ENCODE measurements at regions not wholly inside any gene's neighbourhood (a gene's known extent, or its start where the extent isn't known, plus 50 kb on each side); places are given as distances from the start of the nearest gene placed in this dataset.

DNA sequence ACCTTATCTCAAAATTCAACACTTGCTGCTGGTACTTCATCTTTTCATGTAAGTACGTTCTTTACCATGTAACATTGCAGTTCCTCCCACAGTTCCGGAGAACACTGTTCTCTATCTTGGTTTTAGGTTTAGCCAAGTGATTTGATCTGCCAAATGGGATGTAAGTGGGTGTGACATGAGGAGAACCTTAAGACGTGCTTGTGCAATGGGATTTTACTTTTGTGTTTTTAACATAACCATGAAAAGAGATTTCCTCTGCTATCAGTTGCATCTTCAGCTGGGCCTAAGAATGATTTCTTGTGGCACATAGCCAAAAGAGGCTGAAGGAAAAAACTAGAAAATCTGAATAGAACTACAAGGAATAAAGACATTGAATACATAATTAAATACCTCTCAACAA, 894.5 kb upstream of the ALCAM start:
- Histone ChIP-seq H3K4me1 (ENCODE audit: control insufficient read depth, insufficient read depth, low read length) (no peaks in the 10 kb centered on the region), H3K9ac (ENCODE audit: low read length) (no peak overlapping the region), H3K27ac (ENCODE audit: low read depth, low read length) (no peak overlapping the region), H3K27me3 (ENCODE audit: control insufficient read depth, insufficient read depth, low read length) (no peaks in the 10 kb centered on the region), H3K9me3 (ENCODE audit: control insufficient read depth, insufficient read depth, low read depth, low read length) (peaks cover 36% of the 10 kb centered on the region), H3K36me3 (ENCODE audit: control insufficient read depth, insufficient read depth, low read length) (no peaks in the 10 kb centered on the region), H3K4me3 (ENCODE audit: low read depth, low read length) (no peak overlapping the region)

DNA sequence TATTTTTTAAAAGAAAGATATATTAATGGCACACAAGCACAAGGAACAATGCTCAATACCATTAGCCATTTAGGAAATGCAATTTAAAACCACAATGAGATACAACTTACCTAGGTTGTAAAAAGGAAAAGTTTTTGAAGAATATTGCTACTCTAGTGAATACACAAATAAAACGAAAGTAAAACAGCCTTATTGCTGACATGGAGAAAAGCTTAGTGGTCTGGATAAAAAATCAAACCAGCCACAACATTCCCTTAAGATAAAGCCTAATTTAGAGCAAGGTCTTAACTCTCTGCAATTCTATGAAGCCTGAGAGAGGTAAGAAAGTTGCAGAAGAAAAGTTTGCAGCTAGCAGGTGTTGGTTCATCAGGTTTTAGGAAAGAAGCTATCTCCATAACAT, 892.7 kb upstream of the ALCAM start:
- Histone ChIP-seq H3K9me3 (ENCODE audit: control insufficient read depth, insufficient read depth, low read depth, low read length) (peaks cover 33% of the 10 kb centered on the region), H3K9ac (ENCODE audit: low read length) (no peak overlapping the region), H3K36me3 (ENCODE audit: control insufficient read depth, insufficient read depth, low read length) (no peaks in the 10 kb centered on the region), H3K27ac (ENCODE audit: low read depth, low read length) (no peak overlapping the region), H3K27me3 (ENCODE audit: control insufficient read depth, insufficient read depth, low read length) (no peaks in the 10 kb centered on the region), H3K4me1 (ENCODE audit: control insufficient read depth, insufficient read depth, low read length) (no peaks in the 10 kb centered on the region), H3K4me3 (ENCODE audit: low read depth, low read length) (no peak overlapping the region)

DNA sequence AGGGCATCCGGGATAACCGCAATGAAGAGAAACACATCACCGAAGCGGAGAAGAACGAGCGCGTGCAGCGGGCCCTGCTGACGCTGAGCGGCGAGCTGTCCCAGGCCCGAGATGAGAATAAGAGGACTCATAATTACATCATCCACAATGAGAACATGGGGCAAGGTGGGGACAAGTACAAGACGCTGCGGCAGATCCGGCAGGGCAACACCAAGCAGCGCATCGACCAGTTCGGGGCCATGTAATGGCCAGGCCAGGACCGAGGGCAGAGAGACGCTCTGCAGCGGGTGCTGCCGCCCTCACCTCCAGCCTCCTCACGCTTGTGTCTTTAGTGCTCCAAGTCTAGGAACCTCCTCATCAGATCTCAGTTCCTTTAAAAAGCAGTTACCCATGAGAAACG, 863.7 kb upstream of the ALCAM start:
- H3K27me3 ChIP-seq (ENCODE audit: control insufficient read depth, insufficient read depth, low read length): no peaks in the 10 kb centered on the region
- H3K36me3 ChIP-seq (ENCODE audit: control insufficient read depth, insufficient read depth, low read length): no peaks in the 10 kb centered on the region; the same call in 1 of the 2 replicates
- no peaks in the 10 kb centered on the region for H3K4me1 ChIP-seq (ENCODE audit: control insufficient read depth, insufficient read depth, low read length)
- peaks cover 3% of the 10 kb centered on the region; the same call in 1 of the 2 replicates for H3K9me3 ChIP-seq (ENCODE audit: control insufficient read depth, insufficient read depth, low read depth, low read length)
- no peak overlapping the region for H3K4me3 ChIP-seq (ENCODE audit: low read depth, low read length)
- no peak overlapping the region for H3K9ac ChIP-seq (ENCODE audit: low read length)
- H3K27ac ChIP-seq (ENCODE audit: low read depth, low read length): no peak overlapping the region

DNA sequence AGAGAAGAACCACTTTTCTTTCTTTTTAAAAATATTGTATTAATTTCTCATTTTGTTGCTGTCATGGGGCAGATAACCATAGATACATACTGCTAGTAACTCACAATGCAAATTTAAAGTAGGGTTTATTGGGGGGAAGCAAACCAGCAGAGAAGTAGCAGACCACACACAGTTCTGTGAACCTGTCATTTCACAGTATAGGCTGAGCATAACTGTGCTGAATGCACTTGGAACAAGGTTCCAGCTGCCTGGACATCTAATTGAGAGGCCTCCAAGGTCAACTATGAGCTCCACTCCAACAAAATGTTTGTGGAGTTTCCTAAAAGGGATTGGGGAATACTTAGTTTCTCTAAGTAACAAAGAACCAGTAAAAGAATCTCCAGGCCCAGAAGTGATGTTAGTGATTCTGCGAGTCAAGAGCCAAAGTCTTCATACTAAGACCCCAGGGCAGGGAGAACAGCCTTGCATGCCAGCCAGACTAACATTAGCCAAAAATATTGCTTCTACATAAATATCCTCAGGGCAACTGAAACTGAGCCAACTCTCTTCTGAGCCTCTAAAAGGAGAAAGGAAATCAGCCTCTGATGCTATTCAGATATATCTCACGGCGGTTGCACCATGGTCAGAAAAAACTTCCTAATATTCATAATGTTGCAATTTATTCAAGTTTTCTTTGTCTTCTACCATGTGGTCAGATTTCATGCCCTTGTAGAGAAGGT, 856.4 kb upstream of the ALCAM start:
- Histone ChIP-seq H3K9me3 (ENCODE audit: control insufficient read depth, insufficient read depth, low read depth, low read length) (no peaks in the 10 kb centered on the region; the same call in 1 of the 2 replicates), H3K9ac (ENCODE audit: low read length) (no peak overlapping the region), H3K4me3 (ENCODE audit: low read depth, low read length) (no peak overlapping the region), H3K27ac (ENCODE audit: low read depth, low read length) (no peak overlapping the region), H3K4me1 (ENCODE audit: control insufficient read depth, insufficient read depth, low read length) (peaks cover 7% of the 10 kb centered on the region; the same call in 1 of the 2 replicates), H3K27me3 (ENCODE audit: control insufficient read depth, insufficient read depth, low read length) (no peaks in the 10 kb centered on the region), H3K36me3 (ENCODE audit: control insufficient read depth, insufficient read depth, low read length) (no peaks in the 10 kb centered on the region)

DNA sequence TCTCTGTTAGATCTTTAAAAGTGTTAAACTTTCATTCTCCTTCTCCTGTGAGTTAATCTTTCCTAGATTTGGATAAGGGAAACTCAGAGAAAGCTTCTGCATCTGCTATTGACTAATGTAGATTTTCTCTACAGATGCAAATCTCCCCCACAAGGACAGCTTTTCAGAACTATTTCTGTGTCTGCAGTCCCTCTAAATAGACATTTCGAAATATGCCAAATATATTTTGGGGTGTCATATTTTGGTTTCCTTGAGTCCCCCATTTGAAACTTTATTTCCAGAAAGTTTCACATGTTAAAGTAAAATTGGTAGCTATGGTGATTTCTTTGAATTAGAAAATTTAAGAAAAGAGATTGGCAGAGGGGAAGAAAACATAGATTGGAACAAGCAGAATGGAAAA, 852.3 kb upstream of the ALCAM start:
- no peak overlapping the region for H3K9ac ChIP-seq (ENCODE audit: low read length)
- H3K9me3 ChIP-seq (ENCODE audit: control insufficient read depth, insufficient read depth, low read depth, low read length): no peaks in the 10 kb centered on the region; the same call in 1 of the 2 replicates
- H3K4me3 ChIP-seq (ENCODE audit: low read depth, low read length): no peak overlapping the region
- H3K4me1 ChIP-seq (ENCODE audit: control insufficient read depth, insufficient read depth, low read length): peaks cover 25% of the 10 kb centered on the region
- H3K36me3 ChIP-seq (ENCODE audit: control insufficient read depth, insufficient read depth, low read length): no peaks in the 10 kb centered on the region
- no peaks in the 10 kb centered on the region for H3K27me3 ChIP-seq (ENCODE audit: control insufficient read depth, insufficient read depth, low read length)
- no peak overlapping the region for H3K27ac ChIP-seq (ENCODE audit: low read depth, low read length)

DNA sequence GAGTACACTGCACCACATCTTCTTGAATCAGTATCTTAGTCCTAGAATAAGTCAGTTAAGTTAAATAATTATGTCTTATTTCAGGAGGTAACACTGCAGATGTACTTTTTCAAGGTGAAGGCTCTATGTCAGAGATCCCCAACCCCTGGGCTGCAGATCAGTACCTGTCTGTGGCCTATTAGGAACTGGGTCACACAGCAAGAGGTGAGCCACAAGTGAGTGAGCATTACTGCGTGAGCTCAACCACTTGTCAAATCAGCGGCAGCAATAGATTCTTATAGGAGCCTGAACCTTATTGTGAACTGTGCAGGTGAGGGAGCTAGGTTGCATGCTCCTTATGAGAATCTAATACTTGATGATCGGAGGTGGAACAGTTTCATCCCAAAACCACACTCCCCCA, 851.9 kb upstream of the ALCAM start:
- H3K4me1 ChIP-seq (ENCODE audit: control insufficient read depth, insufficient read depth, low read length): peaks cover 28% of the 10 kb centered on the region

DNA sequence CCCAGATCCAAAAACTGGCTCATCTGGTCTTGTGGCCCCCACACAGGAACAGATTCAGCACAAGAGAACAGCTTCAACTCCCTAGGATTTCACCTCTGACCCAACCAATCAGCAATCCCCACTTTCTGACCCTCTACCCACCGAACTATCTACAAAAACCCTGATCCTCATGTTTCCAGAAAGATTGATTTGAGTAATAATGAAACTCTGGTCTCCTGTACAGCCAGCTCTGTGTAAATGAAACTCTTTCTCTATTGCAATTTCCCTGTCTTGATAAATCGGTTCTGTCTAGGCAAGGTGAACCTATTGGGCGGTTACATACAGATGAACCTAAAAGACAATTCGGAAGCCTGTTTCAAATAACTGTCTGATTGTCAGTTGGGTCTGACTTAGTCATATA, 847.6 kb upstream of the ALCAM start:
- peaks cover 37% of the 10 kb centered on the region for H3K4me1 ChIP-seq (ENCODE audit: control insufficient read depth, insufficient read depth, low read length)
- no peaks in the 10 kb centered on the region for H3K36me3 ChIP-seq (ENCODE audit: control insufficient read depth, insufficient read depth, low read length)
- H3K9ac ChIP-seq (ENCODE audit: low read length): peak overlapping the region; percentile 58
- H3K9me3 ChIP-seq (ENCODE audit: control insufficient read depth, insufficient read depth, low read depth, low read length): peaks cover 2% of the 10 kb centered on the region; the same call in 1 of the 2 replicates
- H3K27ac ChIP-seq (ENCODE audit: low read depth, low read length): peak overlapping the region; percentile 96
- H3K27me3 ChIP-seq (ENCODE audit: control insufficient read depth, insufficient read depth, low read length): no peaks in the 10 kb centered on the region
- peak overlapping the region; percentile 39; the same call in 1 of the 2 replicates for H3K4me3 ChIP-seq (ENCODE audit: low read depth, low read length)

More for the DNA sequence above, 851.9 kb upstream of the ALCAM start:
- no peaks in the 10 kb centered on the region for H3K36me3 ChIP-seq (ENCODE audit: control insufficient read depth, insufficient read depth, low read length)
- H3K9ac ChIP-seq (ENCODE audit: low read length): no peak overlapping the region
- H3K9me3 ChIP-seq (ENCODE audit: control insufficient read depth, insufficient read depth, low read depth, low read length): no peaks in the 10 kb centered on the region; the same call in 1 of the 2 replicates
- no peak overlapping the region for H3K4me3 ChIP-seq (ENCODE audit: low read depth, low read length)
- H3K27ac ChIP-seq (ENCODE audit: low read depth, low read length): no peak overlapping the region
- H3K27me3 ChIP-seq (ENCODE audit: control insufficient read depth, insufficient read depth, low read length): no peaks in the 10 kb centered on the region

DNA sequence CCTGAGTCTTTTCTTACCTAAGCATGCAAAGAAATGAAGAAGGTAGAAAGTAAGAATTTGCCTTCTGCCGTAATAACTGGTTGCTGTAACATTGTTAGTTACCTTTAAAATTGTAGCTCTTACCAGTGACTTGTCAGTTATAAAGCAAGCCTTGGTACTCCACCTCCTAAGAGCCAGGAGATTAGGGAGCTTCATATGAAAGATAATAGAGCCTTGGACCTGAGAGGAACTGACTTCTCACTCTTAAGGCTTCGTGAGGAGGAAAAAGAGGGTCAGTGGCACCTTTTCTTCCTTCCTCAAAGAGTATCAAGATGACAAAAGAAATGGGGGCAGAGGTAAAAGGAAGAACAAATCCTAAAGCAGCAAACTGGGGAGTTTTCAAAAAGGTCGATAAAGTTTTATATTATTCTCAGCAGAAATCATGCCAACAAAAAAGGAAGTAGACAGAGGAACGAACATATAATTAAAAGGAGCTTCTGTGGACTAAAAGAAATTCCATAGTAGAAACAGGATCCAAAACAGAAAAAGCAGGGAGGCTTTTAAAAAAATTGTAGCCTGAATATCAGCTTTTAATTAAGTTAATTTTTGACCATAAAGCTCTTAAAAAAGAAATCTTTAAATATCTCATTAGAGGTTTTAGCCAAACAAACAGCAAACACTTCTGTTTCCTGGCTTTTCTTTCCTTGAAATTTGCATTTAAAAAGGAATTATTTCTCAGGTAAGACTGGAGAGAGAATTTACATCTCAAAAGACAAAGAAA, 847.1 kb upstream of the ALCAM start:
- no peaks in the 10 kb centered on the region for H3K36me3 ChIP-seq (ENCODE audit: control insufficient read depth, insufficient read depth, low read length)
- H3K27me3 ChIP-seq (ENCODE audit: control insufficient read depth, insufficient read depth, low read length): no peaks in the 10 kb centered on the region
- H3K27ac ChIP-seq (ENCODE audit: low read depth, low read length): peak overlapping the region; percentile 96
- peaks cover 2% of the 10 kb centered on the region; the same call in 1 of the 2 replicates for H3K9me3 ChIP-seq (ENCODE audit: control insufficient read depth, insufficient read depth, low read depth, low read length)
- H3K4me1 ChIP-seq (ENCODE audit: control insufficient read depth, insufficient read depth, low read length): peaks cover 33% of the 10 kb centered on the region
- H3K9ac ChIP-seq (ENCODE audit: low read length): peak overlapping the region; percentile 58
- peak overlapping the region; percentile 39 for H3K4me3 ChIP-seq (ENCODE audit: low read depth, low read length)

DNA sequence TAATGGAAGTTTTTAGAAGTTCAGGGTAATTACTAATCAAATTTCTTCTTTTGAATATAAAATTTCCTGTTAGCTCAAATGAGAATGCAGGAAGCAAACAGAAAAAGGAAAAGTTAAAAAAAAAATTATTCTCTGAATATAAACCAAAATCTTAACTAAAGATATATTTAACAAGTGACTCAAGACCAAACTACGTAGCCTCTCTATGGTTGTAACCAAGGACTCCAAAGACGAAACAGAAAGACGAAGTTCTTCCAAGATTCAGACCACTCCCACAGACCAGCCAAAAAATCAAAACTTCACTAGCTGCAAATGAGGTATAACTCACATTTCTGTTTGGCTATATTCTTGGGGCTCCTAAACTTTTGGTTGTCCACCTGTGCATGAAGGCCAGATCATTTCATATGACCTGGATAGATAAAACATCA, 846.5 kb upstream of the ALCAM start:
- peak overlapping the region; percentile 96 for H3K27ac ChIP-seq (ENCODE audit: low read depth, low read length)
- no peak overlapping the region for H3K9ac ChIP-seq (ENCODE audit: low read length)
- peaks cover 2% of the 10 kb centered on the region; the same call in 1 of the 2 replicates for H3K9me3 ChIP-seq (ENCODE audit: control insufficient read depth, insufficient read depth, low read depth, low read length)
- peak overlapping the region; percentile 39 for H3K4me3 ChIP-seq (ENCODE audit: low read depth, low read length)
- H3K36me3 ChIP-seq (ENCODE audit: control insufficient read depth, insufficient read depth, low read length): no peaks in the 10 kb centered on the region
- H3K27me3 ChIP-seq (ENCODE audit: control insufficient read depth, insufficient read depth, low read length): no peaks in the 10 kb centered on the region
- H3K4me1 ChIP-seq (ENCODE audit: control insufficient read depth, insufficient read depth, low read length): peaks cover 32% of the 10 kb centered on the region

DNA sequence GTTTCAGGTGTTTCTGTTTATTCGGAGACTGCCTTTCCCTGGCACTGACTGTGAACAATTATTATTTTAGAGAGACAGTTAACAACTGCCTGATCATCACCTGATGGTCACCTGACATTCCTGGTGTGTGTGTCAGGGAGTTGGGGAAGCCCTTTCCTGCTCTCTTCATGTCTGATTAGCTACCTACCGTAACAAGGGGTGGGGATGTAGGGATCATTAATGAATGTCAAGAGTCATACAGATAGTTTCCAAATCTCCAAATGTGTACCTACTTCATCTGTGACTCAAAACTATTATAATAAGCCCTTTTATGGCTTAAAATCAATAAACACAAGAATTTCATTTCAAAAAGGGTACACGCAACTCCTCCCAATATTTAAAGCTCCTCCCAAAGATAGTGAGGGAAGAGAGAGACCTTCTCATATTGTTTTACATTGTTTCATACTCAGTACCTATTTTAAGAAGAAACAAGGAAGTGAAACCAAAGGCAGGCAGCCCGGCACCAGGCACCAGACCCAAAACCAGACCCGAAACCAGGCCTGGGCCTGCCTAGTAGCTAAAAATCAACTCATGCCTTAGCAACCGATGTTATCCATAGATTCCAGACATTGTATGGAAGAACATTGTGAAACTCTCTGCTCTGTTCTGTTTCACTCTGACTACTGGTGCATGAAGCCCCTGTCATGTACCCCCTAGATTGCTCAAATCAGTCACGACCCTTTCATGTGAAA, 844.9 kb upstream of the ALCAM start:
- Histone ChIP-seq H3K4me3 (ENCODE audit: low read depth, low read length) (no peak overlapping the region), H3K36me3 (ENCODE audit: control insufficient read depth, insufficient read depth, low read length) (no peaks in the 10 kb centered on the region)

More for the DNA sequence above, 844.9 kb upstream of the ALCAM start:
- Histone ChIP-seq H3K27ac (ENCODE audit: low read depth, low read length) (no peak overlapping the region), H3K27me3 (ENCODE audit: control insufficient read depth, insufficient read depth, low read length) (no peaks in the 10 kb centered on the region), H3K9ac (ENCODE audit: low read length) (no peak overlapping the region), H3K9me3 (ENCODE audit: control insufficient read depth, insufficient read depth, low read depth, low read length) (peaks cover 2% of the 10 kb centered on the region; the same call in 1 of the 2 replicates), H3K4me1 (ENCODE audit: control insufficient read depth, insufficient read depth, low read length) (peaks cover 32% of the 10 kb centered on the region)
